ENCODE measurements at regions not wholly inside any gene's neighbourhood (a gene's known extent, or its start where the extent isn't known, plus 50 kb on each side); places are given as distances from the start of the nearest gene placed in this dataset.
A peak's percentile ranks its signal among the peaks of the same experiment; 100 is the strongest.
"Not testable (repeated sequence)": the region's sequence is repeated elsewhere in the genome, so short reads cannot be mapped to it uniquely, and the experiment has no call there.

DNA sequence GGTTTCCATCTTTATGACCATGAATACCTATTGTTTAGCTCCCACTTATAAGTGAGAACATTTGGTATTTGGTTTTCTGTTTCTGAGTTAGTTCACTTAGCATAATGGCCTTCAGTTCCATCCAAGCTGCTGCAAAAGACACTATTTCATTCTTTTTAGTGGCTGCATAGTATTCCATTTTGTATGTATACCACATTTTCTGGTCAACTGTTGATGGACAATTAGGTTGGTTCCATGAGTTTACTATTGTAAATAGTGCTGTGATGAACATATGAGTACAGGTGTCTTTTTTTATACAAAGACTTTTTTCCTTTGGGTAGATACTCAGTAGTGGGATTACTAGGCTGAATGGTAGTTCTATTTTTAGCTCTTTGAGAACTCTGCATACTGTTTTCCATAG is 87.8 kb upstream of the GOT2 start:
- DNase-seq (ENCODE audit: low spot score) = no peak

DNA sequence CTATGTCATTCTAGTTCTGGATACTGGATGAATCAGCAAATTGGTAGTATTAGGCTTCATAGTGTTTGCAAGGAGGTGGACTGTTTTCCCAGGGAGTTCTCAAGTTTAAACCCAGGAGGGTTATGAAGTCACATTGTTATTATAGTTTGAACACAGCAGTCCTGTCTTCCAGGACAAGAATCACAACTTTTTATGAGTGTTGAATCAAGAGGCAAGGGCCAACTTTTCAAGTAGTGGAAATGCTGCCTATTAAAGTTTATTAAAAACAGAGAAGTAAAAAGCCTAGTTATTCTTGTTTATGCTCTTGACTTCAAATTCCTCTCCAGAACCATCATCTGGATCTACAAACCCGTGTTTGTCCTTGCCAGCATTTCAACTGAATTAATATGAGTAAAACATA is 86.3 kb upstream of the GOT2 start:
- DNase-seq (ENCODE audit: low spot score) = no peak

DNA sequence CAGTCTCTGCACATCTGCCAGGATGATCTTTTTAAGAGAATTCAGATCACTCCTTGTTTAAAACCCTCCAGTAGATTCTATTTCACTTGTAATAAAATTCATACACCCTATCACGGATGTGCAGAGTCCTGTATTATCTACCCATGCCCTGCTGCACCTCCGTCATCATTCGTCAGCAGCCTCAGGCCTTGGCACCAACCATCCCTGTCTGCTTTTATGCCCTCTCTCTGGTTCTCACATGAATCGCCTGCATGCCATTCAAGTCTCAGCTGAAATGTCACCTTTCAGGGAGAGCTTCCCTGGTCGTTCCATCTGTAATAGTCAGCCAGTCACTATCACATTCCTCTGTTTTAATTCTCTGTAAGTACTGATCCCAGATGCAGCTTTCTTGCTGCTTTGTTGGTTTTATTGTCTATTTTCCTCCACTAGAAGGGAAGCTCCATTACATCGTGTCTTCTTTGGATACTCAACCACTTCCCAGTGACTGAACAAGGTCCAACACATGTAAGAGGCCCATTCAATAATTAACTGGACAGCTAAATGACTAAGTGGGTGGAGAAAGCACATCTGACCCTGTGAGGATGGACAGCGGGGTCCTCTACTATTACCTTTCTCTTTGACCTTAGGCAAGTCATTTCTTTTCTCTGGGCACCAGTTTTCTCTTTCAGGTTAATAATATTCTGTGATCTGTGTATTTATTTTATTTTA is 81.2 kb upstream of the GOT2 start:
- no peak for DNase-seq (ENCODE audit: low spot score)

DNA sequence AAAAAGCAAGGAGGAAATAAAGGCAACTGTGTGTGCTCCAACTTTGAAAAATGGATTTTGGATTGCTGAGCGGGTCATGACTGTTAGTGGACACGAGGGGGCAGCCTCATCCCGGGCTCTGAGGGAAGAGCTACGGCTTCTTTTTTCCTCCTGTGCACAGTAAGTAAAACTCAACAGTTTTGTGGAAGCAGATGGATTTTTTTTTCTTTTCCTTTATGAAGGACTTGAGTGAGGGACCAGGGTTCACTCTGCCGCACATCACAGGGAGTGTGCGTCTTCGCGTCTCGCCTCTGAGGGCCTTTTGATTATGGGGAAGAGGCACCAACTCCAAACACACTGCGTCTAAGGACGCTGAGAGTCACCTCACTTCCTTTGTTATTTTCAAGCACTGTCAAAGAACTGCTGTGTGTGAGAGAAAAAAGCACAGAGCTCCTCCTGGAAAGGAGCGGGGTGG is 80.3 kb upstream of the GOT2 start:
- DNase-seq (ENCODE audit: low spot score) = peak; percentile 64

DNA sequence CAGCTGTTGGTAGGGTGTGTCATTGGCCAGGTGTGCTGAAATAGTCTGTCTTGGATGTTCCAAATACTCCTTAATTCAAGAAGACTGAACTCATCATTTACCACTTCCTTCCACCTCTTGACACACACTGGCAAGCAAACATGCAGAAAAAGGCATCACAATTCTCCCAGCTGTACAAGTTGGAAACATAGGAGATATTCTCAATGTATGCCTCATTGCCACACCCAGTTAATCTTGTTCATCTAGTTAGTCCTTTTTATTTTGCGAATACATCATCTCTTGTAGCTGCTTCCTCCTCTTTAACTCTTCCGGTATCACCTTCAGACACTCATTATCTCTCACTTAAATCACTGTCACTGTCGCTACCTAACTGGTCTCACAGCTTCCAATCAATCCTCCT is 75.1 kb upstream of the GOT2 start:
- DNase-seq (ENCODE audit: low spot score) = no peak

DNA sequence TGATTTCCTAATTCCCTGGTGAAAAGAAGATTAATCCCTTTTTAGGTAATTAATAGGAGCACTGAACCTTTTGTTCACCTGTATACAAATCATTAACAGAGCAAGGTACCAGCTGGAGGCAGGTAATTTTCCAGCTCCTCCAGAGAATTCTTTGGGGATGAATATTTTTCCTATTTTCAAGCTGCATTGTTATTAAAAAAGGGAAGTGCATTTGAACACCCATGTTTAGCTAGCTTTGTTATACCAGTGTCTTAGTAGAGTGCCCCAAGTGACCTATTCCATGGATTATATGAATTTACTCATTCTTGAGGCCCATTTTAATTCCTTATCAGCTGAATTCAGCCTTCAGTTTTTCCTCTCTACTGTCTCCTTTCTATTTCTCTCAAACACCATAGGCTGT is 73.2 kb upstream of the GOT2 start:
- no peak for DNase-seq (ENCODE audit: low spot score)

DNA sequence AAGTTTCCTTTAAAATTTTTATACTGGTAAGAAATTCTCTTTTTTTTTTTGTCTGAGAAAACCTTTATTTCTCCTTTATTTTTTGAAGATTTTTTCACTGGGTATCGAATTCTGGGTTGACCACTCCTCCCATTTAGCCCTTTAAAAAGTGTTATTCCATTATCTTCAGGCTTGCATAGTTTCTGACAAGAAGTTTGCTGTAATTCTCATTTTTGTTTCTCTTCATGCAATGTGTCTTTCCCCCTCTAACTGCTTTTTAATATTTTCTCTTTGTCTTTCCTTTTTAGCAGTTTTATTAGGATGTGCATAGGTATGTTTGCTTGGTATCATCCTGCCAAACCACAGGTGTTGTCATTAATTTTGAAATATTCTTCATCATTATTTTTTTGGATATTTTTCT is 67.7 kb upstream of the GOT2 start:
- DNase-seq (ENCODE audit: low spot score) = no peak

DNA sequence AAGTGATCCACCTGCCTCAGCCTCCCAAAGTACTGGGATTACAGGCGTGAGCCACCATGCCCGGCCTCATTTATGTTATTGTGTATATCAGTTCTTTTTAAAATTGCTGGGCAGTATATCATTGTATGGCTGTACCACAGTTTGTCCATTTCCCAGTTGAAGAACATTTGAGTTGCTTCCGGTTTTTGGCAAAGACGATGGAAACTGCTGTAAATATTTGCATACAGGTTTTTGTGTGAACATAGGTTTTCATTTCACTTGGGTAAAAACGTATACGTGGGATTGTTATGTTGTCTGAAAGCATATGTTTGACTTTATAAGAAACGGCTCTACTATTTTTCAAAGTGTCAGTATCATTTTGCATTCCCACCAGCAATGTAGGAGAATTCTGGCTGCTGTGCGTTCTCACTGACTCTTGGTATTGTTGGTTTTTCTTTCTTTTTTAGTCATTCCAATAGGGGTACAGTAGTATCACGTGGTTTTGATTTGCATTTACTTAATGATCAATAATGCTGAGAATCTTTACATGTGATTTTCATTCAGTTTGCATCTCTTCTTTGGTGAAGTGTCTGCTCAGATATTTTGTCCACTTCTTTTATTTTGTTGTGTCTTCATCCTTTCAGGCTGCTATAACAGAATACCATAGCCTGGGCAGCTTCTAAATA is 63.2 kb upstream of the GOT2 start:
- DNase-seq (ENCODE audit: low spot score) = no peak

DNA sequence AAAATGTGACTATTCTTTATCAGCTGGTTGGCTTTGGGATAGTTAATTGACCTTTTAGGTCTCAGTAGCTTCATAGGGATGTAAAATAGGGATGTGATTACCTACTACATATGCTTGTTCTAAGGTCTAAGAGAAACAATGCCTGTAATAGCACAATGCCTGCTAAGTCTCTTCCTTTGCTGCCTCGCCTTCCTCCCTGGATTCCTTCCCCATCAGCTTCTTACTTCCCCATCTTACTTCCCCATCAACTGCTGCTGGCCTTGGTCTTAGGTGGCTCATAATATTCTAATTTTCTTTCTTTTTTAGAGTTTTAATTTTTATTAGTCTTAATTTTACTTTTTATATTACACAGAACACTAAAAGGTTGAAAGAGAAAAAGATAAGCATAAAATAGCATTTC is 59.2 kb upstream of the GOT2 start:
- peak; percentile 19 for DNase-seq (ENCODE audit: low spot score)

DNA sequence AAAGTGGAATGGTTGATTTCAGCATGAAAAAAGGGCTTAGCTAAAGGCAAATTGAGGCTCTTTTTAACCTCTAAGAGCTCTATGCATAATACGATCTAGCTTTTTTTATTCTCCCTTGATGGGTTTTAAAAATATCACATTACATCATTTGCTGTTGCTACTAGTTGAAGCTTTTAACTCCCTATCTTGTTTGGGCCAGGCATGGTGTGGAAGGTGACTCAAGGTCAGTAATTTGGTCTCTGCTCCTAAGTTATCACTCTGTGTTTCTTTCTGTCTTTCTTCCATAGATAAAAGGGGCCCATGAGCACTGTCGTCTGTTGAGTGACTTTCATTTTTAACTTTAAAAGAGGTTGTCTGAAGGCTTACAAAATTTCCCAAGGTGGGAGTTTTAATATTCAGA is 58.1 kb upstream of the GOT2 start:
- DNase-seq (ENCODE audit: low spot score) = no peak

DNA sequence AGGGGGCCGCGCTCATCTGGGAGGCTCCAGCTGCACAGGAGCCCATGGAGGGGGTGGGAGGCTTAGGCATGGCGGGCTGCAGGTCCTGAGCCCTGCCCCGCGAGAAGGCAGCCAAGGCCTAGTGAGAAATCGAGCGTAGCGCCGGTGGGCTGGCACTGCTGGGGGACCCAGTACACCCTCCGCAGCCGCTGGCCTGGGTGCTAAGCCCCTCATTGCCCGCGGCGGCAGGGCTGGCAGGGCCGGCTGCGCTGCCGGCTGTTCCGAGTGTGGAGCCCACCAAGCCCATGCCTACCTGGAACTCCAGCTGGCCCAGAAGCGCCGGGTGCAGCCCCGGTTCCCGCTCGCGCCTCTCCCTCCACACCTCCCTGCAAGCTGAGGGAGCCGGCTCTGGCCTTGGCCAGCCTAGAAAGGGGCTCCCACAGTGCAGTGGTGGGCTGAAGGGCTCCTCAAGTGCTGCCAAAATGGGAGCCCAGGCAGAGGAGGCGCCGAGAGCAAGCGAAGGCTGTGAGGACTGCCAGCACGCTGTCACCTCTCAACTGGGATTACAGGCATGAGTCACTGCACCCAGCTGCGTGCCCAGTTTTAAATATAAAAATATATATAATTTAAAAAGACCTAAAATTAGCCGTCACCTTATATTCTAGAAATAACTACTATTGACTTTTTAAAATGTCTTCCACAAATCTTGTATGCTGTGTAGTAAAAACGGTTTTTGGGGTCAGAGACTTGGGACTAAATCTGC is 56.9 kb upstream of the GOT2 start:
- DNase-seq (ENCODE audit: low spot score) = not testable (repeated sequence)

DNA sequence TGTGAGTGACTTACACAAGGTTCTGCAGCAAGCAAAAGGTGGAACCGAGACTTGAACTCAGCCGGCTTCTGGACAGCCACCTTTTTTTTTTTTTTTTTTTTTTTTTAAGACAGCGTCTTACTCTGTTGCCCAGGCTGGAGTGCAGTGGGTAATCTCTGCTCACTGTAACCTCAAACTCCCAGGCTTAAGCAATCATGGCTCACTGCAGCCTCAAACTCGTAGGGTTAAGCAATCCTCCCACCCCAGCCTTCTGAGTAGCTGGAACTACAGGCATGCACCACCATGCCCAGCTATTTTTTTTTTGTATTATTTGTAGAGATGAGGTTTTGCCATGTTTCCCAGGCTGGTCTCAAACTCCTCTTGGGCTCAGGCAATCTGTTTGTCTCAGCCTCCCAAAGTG is 55.2 kb upstream of the GOT2 start:
- DNase-seq (ENCODE audit: low spot score) = no peak

Data from Ammon's horn (tissue), 1 donor.